T-helper 2 cell treated with Interferon-gamma antibody and Interleukin-4, amounts not matched to agents 5 μg/mL and 100 μg/mL, for 36 hours (primary cell): ENCODE measurements at regions not wholly inside any gene's neighbourhood (a gene's known extent, or its start where the extent isn't known, plus 50 kb on each side); places are given as distances from the start of the nearest gene placed in this dataset.

Experiments
- DNase-seq: peaks from one replicate; pipeline ENCODE4 v3.0.0; 2021; ENCODE audit warnings: low spot score
- H3K27ac Mint-ChIP-seq: one replicate; pipeline ENCODE4 v1.8.0; 2021; ENCODE audit warnings: mild to moderate bottlenecking, mixed read lengths
- H3K27me3 Mint-ChIP-seq: one replicate; pipeline ENCODE4 v1.8.0; 2021; ENCODE audit warnings: low read depth, mixed read lengths
- H3K36me3 Mint-ChIP-seq: one replicate; pipeline ENCODE4 v1.8.0; 2021; ENCODE audit warnings: low read depth, mixed read lengths
- H3K4me1 Mint-ChIP-seq: one replicate; pipeline ENCODE4 v1.8.0; 2021; ENCODE audit warnings: low read depth, mixed read lengths
- H3K4me3 Mint-ChIP-seq: one replicate; pipeline ENCODE4 v1.8.0; 2022; ENCODE audit warnings: mild to moderate bottlenecking, moderate library complexity, mixed read lengths
- H3K9me3 Mint-ChIP-seq: one replicate; pipeline ENCODE4 v1.8.0; 2021; ENCODE audit warnings: mixed read lengths

GRCh38 chr11:114818382-114818781, 140.1 kb downstream of the NXPE2 start:
- DNase-seq, result no peak
- Mint-ChIP-seq H3K27ac (no peak overlapping the region), H3K4me1 (no peaks in the 10 kb centered on the region), H3K36me3 (no peaks in the 10 kb centered on the region), H3K27me3 (no peaks in the 10 kb centered on the region), H3K4me3 (no peak overlapping the region), H3K9me3 (no peaks in the 10 kb centered on the region)

DNA sequence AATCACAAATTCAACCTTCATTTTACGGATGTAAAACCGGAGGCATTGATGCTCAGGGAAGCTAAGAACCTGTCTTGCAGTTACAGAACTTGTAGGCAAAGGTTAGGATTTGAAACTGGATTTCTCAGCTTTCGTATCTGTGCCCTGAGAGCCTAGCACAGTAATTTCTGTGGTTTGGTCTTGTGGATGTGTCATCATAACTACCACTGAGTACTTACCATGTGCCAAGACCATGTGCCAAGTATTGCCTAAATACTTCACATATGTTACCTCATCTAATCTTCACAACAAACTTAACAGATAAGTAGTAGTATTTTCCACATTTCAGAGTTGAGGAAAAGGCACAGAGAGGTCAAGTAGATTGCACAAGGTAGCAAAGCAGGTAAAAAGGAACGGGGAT, 140.7 kb downstream of the NXPE2 start:
- Mint-ChIP-seq H3K36me3 (no peaks in the 10 kb centered on the region), H3K27ac (no peak overlapping the region), H3K27me3 (no peaks in the 10 kb centered on the region), H3K9me3 (no peaks in the 10 kb centered on the region), H3K4me3 (no peak overlapping the region), H3K4me1 (no peaks in the 10 kb centered on the region)
- DNase-seq, result no peak

- no peaks in the 10 kb centered on the region for H3K4me1 Mint-ChIP-seq
- no peaks in the 10 kb centered on the region for H3K36me3 Mint-ChIP-seq
- H3K9me3 Mint-ChIP-seq, result no peaks in the 10 kb centered on the region
- no peaks in the 10 kb centered on the region for H3K27me3 Mint-ChIP-seq
- DNase-seq, result no peak
- no peak overlapping the region for H3K27ac Mint-ChIP-seq
- H3K4me3 Mint-ChIP-seq, result no peak overlapping the region
Observed at GRCh38 chr11:114820621-114821020, 142.3 kb downstream of the NXPE2 start.

GRCh38 chr11:114821621-114822412, 143.5 kb downstream of the NXPE2 start:
- H3K27ac Mint-ChIP-seq, result no peak overlapping the region
- H3K27me3 Mint-ChIP-seq, result no peaks in the 10 kb centered on the region
- H3K9me3 Mint-ChIP-seq, result no peaks in the 10 kb centered on the region
- no peaks in the 10 kb centered on the region for H3K36me3 Mint-ChIP-seq
- H3K4me3 Mint-ChIP-seq, result no peak overlapping the region
- no peaks in the 10 kb centered on the region for H3K4me1 Mint-ChIP-seq
- DNase-seq, result no peak

DNA sequence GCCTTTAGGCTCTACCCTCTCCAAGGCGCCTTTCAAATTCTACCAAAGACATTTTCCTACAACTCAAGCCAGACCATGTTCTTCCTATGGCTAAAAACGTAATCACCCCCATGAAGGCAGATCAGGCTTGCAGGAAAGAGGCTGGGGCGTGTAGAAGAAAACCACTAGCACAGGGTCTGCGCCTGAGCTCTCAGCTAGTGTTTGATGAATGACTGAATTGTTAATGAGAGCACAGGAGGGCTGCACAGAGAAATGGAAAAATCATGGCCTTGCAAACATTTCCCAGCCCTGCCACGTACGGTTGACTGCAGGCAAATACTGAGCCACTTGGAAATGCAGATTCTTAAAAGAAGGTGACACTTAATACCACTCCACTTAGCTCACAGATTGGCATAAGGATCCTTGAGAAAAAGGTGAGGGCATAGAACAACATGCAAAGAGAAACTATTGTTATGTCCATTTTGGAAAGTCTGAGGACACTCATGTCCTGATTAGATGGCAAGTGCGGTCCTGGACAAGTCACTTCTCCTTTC, 148.6 kb downstream of the NXPE2 start:
- DNase-seq, result no peak
- no peaks in the 10 kb centered on the region for H3K9me3 Mint-ChIP-seq
- no peaks in the 10 kb centered on the region for H3K36me3 Mint-ChIP-seq
- H3K27ac Mint-ChIP-seq, result no peak overlapping the region
- no peaks in the 10 kb centered on the region for H3K27me3 Mint-ChIP-seq
- H3K4me3 Mint-ChIP-seq, result no peak overlapping the region
- H3K4me1 Mint-ChIP-seq, result no peaks in the 10 kb centered on the region

GRCh38 chr11:114827736-114828135, 149.4 kb downstream of the NXPE2 start:
- no peak overlapping the region for H3K27ac Mint-ChIP-seq
- no peaks in the 10 kb centered on the region for H3K36me3 Mint-ChIP-seq
- H3K27me3 Mint-ChIP-seq, result no peaks in the 10 kb centered on the region
- no peak for DNase-seq
- H3K9me3 Mint-ChIP-seq, result no peaks in the 10 kb centered on the region
- H3K4me3 Mint-ChIP-seq, result no peak overlapping the region
- no peaks in the 10 kb centered on the region for H3K4me1 Mint-ChIP-seq

GRCh38 chr11:114832532-114833125, 154.3 kb downstream of the NXPE2 start:
- no peaks in the 10 kb centered on the region for H3K4me1 Mint-ChIP-seq
- H3K9me3 Mint-ChIP-seq, result no peaks in the 10 kb centered on the region
- no peaks in the 10 kb centered on the region for H3K27me3 Mint-ChIP-seq
- H3K27ac Mint-ChIP-seq, result no peak overlapping the region
- no peak for DNase-seq
- no peak overlapping the region for H3K4me3 Mint-ChIP-seq
- no peaks in the 10 kb centered on the region for H3K36me3 Mint-ChIP-seq

DNA sequence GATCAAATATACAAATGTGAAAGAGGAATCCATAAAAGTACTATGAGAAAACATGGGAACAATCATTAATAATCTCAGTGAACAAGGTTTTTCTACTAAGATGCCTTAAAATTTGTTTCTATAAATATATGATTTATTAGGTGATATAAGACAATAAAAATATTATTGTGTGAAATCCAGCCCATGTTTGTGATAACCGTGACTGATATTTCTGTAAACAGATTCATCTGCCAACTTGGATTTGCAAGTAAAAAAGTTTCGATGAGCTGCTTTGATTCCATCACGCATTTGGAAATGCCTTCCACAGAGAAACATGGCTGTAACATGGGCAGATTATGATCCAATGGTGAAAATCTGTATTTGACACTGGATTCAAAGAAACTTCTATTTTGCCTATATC, 157.8 kb downstream of the NXPE2 start:
- H3K27me3 Mint-ChIP-seq, result no peaks in the 10 kb centered on the region
- no peaks in the 10 kb centered on the region for H3K4me1 Mint-ChIP-seq
- no peak for DNase-seq
- peaks cover 13% of the 10 kb centered on the region for H3K9me3 Mint-ChIP-seq
- no peaks in the 10 kb centered on the region for H3K36me3 Mint-ChIP-seq
- H3K27ac Mint-ChIP-seq, result no peak overlapping the region
- no peak overlapping the region for H3K4me3 Mint-ChIP-seq

DNA sequence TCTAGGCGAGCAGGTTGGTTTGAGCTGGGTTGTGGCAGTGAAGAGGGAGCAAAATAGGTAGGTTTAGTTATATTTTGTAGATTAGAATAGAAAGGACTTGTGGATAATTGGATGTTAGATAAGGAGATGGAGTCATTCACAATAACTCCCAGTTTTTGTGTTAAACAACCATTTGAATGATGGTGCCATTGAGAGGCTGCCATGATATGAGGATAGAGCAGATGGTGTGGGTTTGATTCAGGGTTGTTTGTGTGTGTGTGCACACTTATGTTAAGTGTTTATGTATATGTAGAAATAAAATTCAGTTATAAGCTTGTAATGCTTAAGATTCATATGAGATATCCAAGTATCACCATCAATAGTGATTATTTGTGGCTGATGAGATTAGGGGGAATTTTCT, 166.6 kb downstream of the NXPE2 start:
- H3K36me3 Mint-ChIP-seq, result no peaks in the 10 kb centered on the region
- no peaks in the 10 kb centered on the region for H3K27me3 Mint-ChIP-seq
- H3K27ac Mint-ChIP-seq, result no peak overlapping the region
- no peaks in the 10 kb centered on the region for H3K4me1 Mint-ChIP-seq
- DNase-seq, result no peak
- H3K9me3 Mint-ChIP-seq, result no peaks in the 10 kb centered on the region
- no peak overlapping the region for H3K4me3 Mint-ChIP-seq

- Mint-ChIP-seq H3K27ac (no peak overlapping the region), H3K4me1 (no peaks in the 10 kb centered on the region), H3K9me3 (no peaks in the 10 kb centered on the region), H3K4me3 (no peak overlapping the region), H3K36me3 (no peaks in the 10 kb centered on the region), H3K27me3 (no peaks in the 10 kb centered on the region)
- DNase-seq, result no peak
Observed at GRCh38 chr11:114845766-114846415, 167.6 kb downstream of the NXPE2 start.

DNA sequence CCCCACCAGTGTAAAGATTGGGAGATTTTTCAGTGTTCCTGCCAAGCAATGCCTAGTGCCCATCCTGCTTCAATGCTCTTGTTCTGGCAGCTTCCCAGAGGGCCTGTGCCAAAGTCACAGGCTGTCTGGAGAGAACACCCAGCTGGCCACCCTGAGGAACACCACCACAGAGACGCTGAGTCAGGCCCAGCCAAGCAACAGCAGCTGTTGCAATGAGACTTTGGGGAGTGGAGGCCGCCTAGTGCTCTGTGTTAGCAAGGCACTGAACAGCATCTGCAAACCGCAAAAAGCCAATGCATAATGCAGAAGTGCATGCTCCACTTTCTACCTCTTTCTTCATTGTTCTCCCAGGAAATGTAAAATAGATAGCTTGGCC, 168.1 kb downstream of the NXPE2 start:
- Mint-ChIP-seq H3K4me1 (no peaks in the 10 kb centered on the region), H3K9me3 (no peaks in the 10 kb centered on the region), H3K4me3 (no peak overlapping the region), H3K27me3 (no peaks in the 10 kb centered on the region), H3K36me3 (no peaks in the 10 kb centered on the region), H3K27ac (no peak overlapping the region)
- no peak for DNase-seq

DNA sequence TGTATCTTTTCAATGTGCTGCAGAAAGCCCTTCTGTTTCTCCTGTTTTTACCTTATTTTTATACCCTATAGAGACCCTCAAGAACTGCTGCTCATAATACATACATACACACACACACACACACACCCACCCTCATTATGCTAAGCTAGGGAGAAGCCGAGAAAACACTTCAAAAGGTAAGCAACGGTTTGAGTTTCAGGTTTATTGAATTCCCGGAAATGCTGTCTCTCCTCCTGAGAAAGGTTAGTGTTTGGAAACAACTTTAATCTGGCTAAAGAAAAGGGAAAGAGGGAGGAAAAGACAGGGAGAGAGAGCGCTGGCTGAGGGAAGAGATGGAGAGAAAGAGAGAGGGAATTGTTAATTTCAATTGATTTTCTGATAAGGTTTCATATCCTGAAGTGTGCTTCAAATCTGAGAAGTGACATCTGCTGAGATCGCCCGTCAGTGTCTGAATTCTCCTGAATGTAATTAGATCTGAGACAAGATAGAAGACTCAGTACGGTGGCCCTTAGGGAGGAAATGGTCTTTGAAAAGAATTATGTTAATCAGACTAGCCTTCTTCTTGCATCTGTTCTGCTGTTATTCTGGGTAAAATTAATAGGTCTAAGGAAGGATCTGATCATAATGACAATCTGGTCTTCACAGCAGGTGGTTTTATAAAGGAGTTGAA, 169.1 kb downstream of the NXPE2 start:
- DNase-seq, result no peak
- no peaks in the 10 kb centered on the region for H3K9me3 Mint-ChIP-seq
- H3K27ac Mint-ChIP-seq, result no peak overlapping the region
- H3K4me1 Mint-ChIP-seq, result no peaks in the 10 kb centered on the region
- H3K4me3 Mint-ChIP-seq, result no peak overlapping the region
- H3K27me3 Mint-ChIP-seq, result no peaks in the 10 kb centered on the region
- no peaks in the 10 kb centered on the region for H3K36me3 Mint-ChIP-seq

GRCh38 chr11:114848027-114848426, 169.7 kb downstream of the NXPE2 start:
- H3K4me3 Mint-ChIP-seq, result no peak overlapping the region
- no peaks in the 10 kb centered on the region for H3K4me1 Mint-ChIP-seq
- no peaks in the 10 kb centered on the region for H3K27me3 Mint-ChIP-seq
- H3K27ac Mint-ChIP-seq, result no peak overlapping the region
- DNase-seq, result no peak
- H3K36me3 Mint-ChIP-seq, result no peaks in the 10 kb centered on the region
- no peaks in the 10 kb centered on the region for H3K9me3 Mint-ChIP-seq

- Mint-ChIP-seq H3K36me3 (no peaks in the 10 kb centered on the region), H3K27me3 (no peaks in the 10 kb centered on the region), H3K27ac (no peak overlapping the region), H3K4me1 (no peaks in the 10 kb centered on the region), H3K4me3 (no peak overlapping the region), H3K9me3 (no peaks in the 10 kb centered on the region)
- no peak for DNase-seq
Observed at GRCh38 chr11:114857281-114857680, 179.0 kb downstream of the NXPE2 start.
